EL (cell line): ENCODE measurements at regions not wholly inside any gene's neighbourhood (a gene's known extent, or its start where the extent isn't known, plus 50 kb on each side); places are given as distances from the start of the nearest gene placed in this dataset.
"Not testable (repeated sequence)": the region's sequence is repeated elsewhere in the genome, so short reads cannot be mapped to it uniquely, and the experiment has no call there.

Experiments
- DNase-seq: peaks from one replicate; pipeline ENCODE4 v3.0.0-alpha.2; 2016

DNA sequence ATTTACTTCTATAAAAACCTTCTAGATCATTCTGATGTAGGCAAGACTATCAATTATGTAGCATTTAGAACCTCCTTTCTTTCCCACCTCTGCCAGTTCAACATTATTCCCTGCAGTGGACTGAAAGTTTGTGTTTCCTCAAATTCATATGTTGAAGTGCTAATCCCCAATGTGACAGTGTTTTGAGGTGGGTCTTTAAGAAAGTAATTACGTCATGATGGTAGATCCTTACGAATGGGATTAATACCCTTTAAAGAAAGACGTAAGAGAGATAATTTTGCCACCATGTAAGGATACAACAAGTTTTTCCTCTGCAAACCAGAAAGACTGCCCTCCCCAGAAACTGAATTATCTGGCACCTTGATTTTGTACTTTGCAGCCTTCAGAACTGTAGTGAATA, 1489.7 kb upstream of the SEL1L start:
- DNase-seq = no peak

DNA sequence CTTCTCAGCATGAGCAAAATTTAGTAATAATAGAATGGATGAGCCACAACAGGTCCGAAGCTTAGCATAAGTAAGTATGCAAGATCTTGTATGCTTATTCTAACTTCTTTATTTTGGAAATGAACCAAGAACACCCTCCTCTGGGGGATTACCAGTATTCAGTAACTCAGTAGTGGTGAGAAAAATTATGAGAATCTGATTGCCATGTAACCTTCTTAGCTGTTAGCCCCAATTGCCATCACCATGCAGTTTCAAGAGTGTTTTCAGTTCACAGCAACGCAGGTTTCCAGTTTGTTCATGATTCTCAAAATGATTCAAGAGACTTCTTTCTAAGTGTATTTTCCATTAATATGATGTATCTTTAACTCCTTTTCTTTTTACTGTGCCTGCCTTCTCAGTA, 1507.6 kb upstream of the SEL1L start:
- DNase-seq = no peak

DNA sequence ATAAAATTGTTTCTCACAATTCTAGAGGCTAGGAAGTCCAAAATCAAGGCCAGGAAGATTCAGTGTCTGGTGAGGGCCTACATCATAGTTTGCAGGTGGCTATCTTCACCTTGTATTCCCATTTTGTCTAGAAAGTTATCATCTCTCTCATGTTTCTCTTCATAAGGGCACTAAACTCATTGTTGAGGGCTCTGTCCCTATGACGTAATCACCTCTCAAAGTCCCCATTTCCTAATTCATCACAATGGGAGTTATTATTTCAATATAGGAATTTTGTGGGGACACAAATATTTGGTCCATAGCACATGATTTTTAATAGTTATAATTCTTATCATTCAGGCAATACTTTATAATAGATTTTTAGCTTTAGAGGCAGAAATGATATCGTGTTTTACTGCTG, 1509.2 kb upstream of the SEL1L start:
- no peak for DNase-seq

DNA sequence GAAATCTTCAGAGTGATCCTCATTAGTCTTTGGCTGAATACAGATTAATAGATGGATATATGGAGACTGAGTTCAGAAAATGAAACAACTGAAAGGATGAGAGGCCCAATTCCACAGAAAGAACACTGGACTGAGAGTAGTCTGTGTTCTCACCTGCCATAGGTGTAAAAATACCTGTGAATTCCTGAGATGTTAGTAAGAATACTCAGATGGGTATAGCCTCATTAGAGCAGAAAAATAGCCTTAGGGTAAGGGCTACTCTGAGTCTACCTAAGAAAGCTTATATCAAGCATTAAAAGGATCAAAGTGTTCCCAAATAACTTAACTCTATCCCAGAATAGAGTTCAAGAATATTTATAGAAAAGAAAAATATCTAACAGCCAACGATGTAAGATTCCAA, 1510.3 kb upstream of the SEL1L start:
- no peak for DNase-seq

DNA sequence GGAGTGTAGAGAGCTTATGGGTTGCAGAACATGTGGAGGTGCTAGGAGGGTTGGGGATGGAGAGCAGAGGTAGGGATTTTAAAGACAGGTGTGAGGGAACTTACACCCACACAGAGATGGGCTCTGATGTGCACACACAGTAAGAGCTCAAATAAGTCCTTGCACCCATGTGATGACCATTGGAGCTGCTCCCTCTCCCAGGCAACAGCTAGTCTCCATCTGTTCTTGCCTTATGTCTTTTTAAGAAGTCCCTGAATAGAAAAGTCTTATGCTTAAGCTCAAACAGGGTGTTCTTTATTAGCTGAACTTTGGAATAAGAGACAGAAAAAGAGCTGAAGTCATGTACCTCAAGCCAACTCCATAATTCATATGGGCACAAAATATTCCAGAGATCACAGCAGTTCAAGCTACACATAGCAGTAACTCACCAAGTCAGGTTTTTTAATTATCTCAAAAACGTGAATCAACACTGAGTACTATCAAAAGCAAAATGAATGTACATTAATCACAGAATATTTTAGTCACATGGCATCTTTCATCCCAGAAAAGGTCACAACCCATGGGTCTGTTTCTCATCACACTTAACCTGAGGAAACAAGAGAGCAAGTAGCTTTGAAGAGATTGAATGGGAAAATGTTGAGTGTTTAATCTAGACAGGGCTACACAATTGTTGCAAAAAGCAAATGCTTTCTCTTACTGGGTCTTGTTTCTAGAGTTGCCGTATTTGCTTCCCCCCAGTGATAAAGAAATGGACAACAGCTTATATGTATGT, 1513.6 kb upstream of the SEL1L start:
- DNase-seq = no peak

DNA sequence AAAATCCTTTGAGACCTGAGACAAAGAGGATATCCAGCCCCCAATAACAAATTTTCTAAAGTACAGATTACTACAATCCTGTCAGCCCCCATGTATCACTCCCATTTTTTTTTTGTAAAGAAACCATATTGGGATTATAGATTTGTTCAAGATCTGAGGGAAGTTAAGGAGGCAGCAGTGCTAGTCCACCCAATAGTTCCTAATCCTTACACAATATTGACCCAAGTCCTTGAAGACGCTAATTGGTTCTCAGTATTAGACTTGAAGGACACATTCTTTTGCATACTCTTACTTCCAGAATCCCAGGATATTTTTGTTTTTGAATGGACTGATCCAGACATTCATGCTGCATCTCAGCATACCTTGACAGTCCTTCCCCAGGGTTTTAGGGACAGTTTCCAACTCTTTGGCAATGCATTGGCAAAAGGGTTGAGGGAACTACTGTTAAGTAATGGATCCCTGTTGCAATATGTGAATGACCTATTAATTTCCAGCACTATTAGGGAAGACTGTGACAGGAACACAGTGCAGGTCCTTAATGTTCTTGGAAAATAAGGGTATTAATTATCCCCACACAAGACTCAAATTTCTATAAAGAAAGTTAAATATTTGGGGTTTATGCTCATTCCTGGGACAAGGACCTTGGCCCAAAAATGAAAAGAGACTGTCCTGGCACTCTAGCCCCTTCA, 1519.5 kb upstream of the SEL1L start:
- no peak for DNase-seq

DNA sequence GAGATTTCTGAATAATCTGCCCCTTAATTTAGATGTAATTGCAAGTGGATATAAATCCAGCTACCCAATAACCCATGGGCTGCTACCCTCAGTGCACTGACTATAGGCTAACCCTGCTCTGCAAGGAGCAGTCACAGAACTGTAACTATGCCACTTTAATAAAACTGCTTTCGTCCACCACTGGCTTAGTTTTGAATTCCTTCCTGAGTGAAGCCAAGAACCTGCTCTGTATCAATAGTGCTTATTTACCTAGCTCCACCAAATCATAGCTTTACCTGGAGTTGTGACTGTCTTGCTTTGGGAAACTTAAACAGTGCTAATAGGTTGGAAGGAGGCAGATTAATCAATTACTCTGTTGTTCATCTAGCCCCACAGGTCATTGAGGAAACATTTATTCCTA, 1524.4 kb upstream of the SEL1L start:
- DNase-seq = no peak

DNA sequence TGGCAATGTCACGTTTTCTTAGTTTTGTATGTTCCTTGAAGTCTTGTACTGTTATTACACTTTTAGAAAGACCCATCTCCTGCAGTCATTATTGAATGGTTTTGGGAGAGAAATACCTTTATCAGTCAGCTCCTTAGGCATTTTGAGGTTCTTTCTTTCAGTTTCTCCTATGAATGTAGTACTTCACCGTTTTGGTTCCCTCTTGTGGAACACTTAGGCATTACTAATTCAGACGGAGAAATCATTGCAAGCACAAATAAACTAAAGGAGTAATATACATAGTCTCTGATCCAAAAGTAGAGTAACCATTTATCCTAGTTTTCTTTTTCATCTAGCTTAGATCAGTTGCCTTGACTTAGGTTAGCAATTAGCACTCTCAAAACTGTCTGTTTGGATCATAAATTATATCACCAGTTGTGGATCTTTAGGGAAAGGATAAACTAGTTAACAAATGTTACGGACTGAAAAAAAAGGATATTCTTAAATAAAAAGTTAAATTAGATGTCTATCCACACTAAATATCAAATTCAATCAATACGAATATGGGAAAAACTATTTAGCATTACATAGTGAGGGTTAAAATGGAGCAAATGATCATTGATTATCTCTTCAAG, 1538.3 kb upstream of the SEL1L start:
- peak; percentile 29 for DNase-seq

DNA sequence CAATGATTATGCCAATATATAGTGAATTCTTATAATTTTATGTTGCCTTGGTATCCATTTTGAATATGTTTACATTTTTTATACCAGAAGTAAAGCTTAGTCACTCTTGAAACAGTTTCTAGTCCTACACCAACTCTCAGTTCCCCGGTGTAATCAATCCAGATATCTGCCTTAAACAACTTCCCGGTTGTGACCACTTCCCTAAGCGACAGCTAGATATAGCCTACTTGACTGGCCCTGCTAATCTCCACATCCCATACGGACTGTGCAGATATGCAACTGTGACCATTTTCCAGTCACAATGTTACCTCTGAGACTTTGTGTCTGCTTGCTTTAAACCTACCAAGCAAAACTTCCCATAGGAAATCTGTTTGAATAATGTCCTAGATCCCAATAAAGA, 1551.5 kb upstream of the SEL1L start:
- DNase-seq = no peak

DNA sequence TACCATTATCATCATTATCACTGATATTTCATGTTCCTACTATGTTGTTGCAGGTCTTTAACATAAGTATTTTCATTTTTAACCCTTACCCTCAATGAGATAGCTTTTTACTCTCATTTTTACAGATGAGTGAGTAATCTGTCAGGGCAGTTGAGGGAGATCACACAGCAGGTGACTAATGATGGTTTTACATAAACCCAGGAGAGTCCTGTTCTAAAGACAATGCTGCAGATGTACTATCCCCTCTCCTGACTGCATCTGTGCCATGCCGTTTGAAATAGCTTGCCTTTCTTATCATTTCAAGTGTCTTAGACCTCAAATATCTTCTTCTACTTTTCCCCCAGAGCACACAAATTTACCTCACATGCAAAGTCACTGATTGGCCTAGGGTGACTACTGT, 1552.1 kb upstream of the SEL1L start:
- DNase-seq = no peak

DNA sequence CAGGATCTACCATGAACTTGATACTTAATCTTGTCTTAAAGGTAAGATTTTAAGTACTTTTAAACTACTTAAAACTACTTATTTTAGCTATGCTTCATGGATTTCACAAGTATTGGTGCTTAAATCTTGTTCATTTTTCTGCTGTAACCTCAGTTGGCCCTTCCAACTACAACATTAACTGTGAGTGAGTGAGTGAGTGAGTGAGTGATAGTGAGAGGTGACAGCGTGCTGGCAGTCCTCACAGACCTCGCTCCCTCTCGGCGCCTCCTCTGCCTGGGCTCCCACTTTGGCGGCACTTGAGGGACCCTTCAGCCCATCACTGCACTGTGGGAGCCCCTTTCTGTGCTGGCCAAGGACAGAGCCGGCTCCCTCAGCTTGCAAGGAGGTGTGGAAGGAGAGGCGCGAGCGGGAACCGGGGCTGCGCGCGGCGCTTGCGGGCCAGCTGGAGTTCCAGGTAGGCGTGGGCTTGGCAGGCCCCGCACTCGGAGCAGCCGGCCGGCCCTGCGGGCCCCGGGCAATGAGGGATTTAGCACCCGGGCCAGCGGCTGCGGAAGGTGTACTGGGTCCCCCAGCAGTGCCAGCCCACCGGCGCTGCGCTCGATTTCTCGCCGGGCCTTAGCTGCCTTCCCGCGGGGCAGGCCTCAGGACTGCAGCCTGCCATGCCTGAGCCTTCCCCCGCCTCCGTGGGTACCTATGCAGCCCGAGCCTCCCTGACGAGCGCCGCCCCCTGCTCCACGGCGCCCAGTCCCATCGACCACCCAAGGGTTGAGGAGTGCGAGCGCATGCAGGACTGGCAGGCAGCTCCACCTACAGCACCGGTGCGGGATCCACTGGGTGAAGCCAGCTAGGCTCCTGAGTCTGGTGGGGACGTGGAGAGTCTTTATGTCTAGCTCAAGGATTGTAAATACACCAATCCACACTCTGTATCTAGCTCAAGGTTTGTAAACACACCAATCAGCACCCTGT, 1558.6 kb upstream of the SEL1L start:
- not testable (repeated sequence) for DNase-seq

DNA sequence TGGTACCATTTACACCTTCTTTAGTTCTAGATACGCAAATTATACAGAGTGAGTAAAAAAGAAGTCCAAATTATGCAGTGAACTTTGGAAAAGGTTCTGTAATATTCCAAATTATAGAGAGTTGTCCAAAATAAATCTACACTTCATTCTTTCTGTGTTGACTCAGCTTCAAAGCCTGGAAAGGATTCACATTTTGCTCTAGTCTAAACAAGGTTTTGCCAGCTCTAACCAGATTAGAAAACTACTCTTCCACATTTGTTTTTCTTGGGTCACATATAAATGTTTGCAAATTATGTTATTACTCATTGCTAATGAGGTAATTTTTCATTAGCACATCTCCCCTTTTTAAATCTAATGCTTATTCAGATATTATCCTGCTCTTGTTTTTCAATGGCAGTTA, 1562.4 kb upstream of the SEL1L start:
- no peak for DNase-seq

DNA sequence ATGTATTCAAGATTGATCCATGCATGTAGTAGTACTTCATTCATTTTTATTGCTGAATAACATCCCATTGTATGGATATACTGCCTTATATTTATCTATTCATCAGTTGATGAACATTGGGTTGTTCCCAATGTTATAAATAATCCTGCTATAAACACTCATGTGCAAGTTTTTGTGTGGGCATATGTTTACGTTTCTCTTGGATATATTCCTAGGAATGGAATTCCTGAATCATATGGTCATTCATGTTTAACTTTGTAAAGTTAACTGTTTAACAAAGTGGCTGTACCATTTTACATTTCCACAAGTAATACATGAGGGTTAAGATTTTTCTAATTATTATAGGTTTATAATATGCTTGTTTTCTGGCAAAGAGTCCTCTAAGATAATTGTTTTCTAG, 1568.2 kb upstream of the SEL1L start:
- peak; percentile 1 for DNase-seq

DNA sequence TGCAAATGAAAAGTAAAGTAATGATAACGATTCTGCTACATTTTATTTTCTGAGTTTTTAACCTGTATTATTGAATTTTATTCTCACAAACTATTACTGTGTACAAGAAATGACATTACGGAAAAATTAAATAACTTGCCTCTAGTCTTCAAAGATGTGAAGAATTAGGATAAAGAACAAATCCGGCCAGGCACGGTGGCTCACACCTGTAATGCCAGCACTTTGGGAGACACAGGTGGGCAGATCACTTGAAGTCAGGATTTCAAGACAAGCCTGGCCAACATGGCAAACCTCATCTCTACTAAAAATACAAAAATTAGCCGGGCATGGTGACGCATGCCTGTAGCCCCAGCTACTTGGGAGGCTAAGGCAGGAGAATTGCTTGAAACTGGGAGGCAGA, 1584.4 kb upstream of the SEL1L start:
- DNase-seq = no peak

DNA sequence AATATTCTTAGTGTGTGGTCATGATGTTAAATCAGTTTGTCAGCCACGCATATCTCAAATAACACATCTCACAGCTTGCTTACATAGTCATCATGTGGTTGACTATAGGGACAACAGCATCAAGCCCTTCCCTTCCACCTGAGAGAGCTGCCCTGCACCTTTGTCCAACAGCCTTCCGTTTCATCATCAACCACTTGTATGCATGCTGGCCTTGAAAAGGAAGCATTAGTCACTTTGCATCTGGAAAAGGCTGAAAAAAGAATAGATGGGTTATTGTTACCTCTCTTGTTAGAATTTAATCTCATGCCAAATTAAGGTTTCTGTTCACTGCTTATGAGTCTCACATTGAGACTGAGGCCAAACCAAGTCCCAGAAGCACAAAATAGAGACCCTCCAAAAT, 1586.5 kb upstream of the SEL1L start:
- DNase-seq = no peak

DNA sequence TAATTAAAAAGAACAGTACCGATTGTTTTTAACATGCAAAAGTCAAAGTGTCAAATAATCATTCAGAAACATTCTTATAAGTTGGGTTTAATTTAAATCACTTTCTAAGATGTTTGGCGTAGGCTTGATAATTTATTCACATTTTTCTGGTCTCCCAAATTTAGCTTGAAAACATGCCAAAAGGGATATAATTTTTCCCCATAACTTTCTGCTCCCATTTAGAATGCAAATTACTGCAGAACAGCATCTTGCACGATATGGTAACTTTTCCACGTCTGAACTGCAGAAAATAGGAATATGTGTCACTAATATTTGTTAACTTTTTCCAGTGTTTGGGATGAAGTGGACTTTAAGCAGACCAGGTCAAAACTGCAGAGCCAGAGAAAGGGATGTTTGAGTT, 1592.4 kb upstream of the SEL1L start:
- no peak for DNase-seq

DNA sequence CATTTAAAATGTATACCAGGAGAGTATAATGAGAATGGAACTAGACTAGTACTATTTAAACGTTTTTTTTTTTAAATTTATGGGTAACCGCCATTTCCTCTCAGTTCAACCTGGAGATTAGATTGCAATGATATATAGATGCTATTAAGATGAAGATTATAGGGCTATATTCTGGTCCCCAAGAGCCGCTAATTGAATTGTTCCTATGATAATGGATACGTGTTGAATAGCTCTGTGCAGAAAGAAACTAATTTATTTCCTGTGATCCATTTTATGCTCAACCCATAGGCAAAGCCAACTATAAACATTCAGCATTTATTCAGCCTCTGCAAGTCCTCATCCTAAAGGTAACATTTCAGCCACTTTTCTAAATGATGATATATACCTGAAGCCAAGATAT, 1595.1 kb upstream of the SEL1L start:
- no peak for DNase-seq

DNA sequence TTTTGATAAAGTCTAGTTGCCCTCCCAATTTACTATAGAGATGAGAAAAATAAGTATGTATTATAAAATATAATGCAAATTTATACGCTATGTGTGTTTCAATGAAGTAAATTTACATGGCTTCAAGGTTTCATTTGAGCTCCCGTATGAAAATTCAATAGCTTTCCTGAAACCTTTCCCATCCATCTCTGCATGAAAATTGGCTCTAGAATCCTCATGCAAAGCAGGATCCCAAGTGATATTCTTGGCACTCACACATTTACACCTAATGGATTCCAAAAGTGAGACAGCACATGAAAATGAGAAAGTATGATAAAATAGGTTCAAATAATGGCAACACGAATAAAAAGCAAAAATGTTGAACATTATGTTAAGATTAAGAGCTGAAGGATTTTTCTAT, 1595.8 kb upstream of the SEL1L start:
- no peak for DNase-seq

DNA sequence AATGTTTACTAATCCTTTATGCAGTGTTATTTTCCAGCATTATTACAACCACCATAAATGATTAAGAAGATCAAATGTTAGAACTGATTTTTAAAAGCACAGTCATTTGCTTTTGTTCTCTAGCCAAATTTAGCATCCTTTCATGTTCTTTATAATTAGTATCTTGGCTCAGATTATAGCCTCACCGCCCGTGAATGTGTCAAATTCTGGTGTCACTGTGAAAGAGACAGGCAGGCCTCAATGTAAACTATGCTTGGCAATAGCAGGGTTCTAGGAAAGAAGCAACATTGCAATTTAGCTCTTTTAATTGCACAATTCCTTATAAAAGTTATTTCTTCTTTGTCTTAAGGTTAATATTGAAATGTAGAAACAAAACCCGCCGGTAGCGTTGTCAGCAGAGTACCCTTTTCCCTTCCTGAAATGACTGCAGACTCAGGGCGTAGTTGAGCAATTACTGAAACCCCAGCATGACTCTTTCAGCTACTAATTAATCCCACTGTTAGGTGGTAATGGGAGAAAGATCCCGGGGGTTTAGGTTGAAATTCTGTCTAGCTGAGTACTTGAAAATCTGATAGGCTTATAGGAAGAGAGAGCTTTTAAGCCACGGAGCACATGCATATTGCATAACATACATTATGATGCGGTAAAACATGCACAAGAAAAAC, 1600.5 kb upstream of the SEL1L start:
- no peak for DNase-seq

DNA sequence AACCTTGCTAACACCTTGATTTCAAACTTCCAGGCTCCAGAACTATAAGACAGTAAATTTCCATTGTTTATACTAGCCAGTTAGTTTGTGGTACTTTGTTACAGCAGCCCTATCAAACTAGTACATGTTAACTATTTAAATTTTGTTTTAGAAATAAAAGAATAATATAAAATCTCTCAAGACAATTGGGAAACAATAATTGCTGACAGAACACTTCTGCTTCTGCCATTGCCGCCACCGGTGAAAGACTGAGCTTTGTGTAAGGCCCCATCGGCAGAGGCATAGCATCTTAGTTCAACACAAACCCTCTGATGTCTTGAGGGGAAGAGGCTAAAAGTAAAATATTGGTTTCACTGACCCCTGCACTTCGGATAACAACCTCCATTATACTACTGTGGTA, 1607.1 kb upstream of the SEL1L start:
- no peak for DNase-seq

DNA sequence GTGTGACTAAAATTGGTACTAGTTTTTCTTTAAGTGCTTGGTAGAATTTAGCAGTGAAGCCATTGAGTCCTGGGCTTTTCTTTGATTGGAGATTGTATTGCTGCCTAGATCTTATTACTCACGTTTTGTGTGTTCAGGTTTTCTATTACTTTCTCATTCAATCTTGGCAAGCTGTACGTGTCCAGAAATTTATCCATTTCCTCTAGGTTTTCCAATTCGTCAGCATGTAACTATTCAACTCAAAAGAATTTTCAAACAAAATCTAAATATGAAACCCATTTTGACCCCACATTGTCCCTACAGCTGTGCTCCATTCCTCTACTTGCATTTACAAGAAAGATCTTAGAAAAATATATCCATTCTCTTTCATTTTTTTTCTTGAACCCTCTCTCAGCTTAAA, 1613.4 kb upstream of the SEL1L start:
- DNase-seq = peak; percentile 31

DNA sequence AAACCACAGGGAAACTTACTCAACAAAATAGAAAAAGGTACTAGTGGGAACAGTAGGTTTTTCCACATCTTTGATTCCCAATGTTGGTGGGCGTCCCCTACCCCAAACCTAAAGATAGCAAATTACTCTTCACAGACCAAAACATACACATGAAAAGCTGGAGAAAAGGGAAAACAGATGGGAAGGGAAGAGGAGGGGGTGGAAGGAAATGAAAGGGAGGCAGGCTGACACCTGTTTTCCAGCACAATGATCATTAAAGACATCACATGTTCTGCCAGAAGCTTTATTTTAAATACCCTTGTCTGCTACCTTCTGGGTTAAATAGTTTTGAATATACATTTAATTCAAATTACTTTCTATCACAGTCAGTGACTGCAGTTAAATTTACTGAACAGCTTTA, 1617.9 kb upstream of the SEL1L start:
- DNase-seq = no peak

DNA sequence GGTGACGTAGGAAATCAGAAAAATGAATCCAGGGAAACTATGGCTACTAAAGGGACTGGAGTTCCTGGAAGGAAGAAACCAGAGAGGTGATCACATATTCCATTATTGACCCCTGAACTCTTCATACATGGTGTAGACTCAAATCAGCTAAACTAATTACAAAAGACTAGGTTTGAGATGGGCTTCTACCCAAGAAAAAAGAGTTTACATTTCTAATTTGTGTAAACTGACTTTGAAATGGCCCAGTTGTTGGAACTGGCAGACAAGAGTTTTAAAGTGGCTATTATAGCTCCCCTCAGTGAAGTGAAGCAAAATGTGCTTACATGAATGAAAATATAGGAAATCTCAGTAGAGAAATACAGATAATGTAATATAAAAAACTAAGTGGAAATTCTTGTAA, 1619.4 kb upstream of the SEL1L start:
- DNase-seq = no peak
